ENCODE measurements at regions not wholly inside any gene's neighbourhood (a gene's known extent, or its start where the extent isn't known, plus 50 kb on each side); places are given as distances from the start of the nearest gene placed in this dataset.

- TF ChIP-seq ZNF24 (IDR thresholded peaks at IDR 0.05) (no peak), ATF3 (IDR thresholded peaks at IDR 0.05) (no peak), ATF3 (CRISPR knock-in tag; conservative IDR thresholded peaks at IDR 0.05) (no peak), TEAD2 (tag; IDR thresholded peaks at IDR 0.05) (no peak), SMARCA5 (IDR thresholded peaks at IDR 0.05) (no peak), ZNF384 (IDR thresholded peaks at IDR 0.05; ENCODE audit: low read depth, low read length) (no peak), EP300 (IDR thresholded peaks at IDR 0.05; ENCODE audit: low read length) (no peak), HDAC1 (IDR thresholded peaks at IDR 0.05) (no peak), POLR3G (IDR thresholded peaks at IDR 0.05; ENCODE audit: extremely low read depth, insufficient read length, insufficient replicate concordance) (no peak), MED1 (CRISPR knock-in tag; IDR thresholded peaks at IDR 0.05; ENCODE audit: borderline replicate concordance) (no peak), TFAM (CRISPR knock-in tag; conservative IDR thresholded peaks at IDR 0.05) (no peak), CTCF (IDR thresholded peaks at IDR 0.05 in 2 of 3, conservative IDR thresholded peaks at IDR 0.05 in 1 of 3; ENCODE audit: insufficient read depth in 2 of 3, low read depth in 1 of 3, low read length in 3 of 3) (no peak)
Observed at GRCh38 chr3:81364411-81364810, 397.0 kb downstream of the GBE1 start.

Data from K562 (cell line).